ENCODE measurements at regions not wholly inside any gene's neighbourhood (a gene's known extent, or its start where the extent isn't known, plus 50 kb on each side); places are given as distances from the start of the nearest gene placed in this dataset.

DNA sequence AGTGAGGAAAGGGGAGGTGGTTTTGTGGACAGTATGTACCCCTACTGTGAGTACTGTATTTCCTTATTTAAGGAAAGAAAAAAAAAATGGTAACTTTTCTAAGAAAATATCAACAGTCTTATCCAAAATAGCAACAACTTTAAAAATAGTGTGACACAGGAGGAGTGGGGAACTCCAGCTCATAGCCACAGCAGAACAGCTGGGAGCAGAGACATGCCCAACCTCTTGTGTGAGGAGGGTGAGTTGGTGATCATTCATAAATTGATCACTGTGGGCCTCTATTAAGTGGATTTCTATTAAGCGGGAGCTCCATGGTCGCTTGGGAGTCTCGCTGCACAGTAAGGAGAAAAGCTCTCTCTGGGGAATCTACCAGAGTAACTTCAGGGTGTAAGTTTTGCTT is 158.8 kb upstream of the DUSP10 start:
- no peaks in the 10 kb centered on the region for H3K9me3 Mint-ChIP-seq
- no peak overlapping the region for H3K27ac Mint-ChIP-seq
- H3K4me3 Mint-ChIP-seq = no peak overlapping the region
- TF ChIP-seq, protein P1, sequence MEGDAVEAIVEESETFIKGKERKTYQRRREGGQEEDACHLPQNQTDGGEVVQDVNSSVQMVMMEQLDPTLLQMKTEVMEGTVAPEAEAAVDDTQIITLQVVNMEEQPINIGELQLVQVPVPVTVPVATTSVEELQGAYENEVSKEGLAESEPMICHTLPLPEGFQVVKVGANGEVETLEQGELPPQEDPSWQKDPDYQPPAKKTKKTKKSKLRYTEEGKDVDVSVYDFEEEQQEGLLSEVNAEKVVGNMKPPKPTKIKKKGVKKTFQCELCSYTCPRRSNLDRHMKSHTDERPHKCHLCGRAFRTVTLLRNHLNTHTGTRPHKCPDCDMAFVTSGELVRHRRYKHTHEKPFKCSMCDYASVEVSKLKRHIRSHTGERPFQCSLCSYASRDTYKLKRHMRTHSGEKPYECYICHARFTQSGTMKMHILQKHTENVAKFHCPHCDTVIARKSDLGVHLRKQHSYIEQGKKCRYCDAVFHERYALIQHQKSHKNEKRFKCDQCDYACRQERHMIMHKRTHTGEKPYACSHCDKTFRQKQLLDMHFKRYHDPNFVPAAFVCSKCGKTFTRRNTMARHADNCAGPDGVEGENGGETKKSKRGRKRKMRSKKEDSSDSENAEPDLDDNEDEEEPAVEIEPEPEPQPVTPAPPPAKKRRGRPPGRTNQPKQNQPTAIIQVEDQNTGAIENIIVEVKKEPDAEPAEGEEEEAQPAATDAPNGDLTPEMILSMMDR (conservative IDR thresholded peaks at IDR 0.05) = no peak
- no peaks in the 10 kb centered on the region for H3K36me3 Mint-ChIP-seq
- no peak for DNase-seq (ENCODE audit: extremely low spot score, unreplicated experiment)
- H3K27me3 Mint-ChIP-seq = no peaks in the 10 kb centered on the region
- H3K4me1 Mint-ChIP-seq (ENCODE audit: unreplicated experiment) = peaks cover 5% of the 10 kb centered on the region

DNA sequence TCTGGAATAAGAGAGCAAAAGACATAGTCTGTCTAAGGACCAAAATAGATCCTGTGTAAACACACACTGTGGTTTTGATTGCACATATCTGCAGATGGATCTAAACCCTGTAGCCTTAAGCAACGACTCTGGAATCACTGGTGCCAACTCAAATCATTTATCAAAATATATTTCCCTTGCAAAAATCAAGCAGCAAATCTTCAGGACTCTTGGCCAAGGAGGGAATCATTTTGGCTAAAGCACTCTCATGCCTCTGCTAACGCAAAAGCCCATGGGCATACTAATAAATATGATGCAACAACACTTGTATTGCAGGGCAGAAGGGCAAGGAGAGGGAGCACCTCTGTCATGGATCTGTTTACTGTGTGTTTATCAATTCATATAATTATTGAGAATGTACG is 155.4 kb upstream of the DUSP10 start:
- no peak overlapping the region for H3K4me3 Mint-ChIP-seq
- H3K9me3 Mint-ChIP-seq = peaks cover 11% of the 10 kb centered on the region
- no peak for DNase-seq (ENCODE audit: extremely low spot score, unreplicated experiment)
- H3K27me3 Mint-ChIP-seq = no peaks in the 10 kb centered on the region
- TF ChIP-seq, protein P1 (conservative IDR thresholded peaks at IDR 0.05) = no peak
- H3K36me3 Mint-ChIP-seq = no peaks in the 10 kb centered on the region
- no peak overlapping the region for H3K27ac Mint-ChIP-seq
- H3K4me1 Mint-ChIP-seq (ENCODE audit: unreplicated experiment) = peaks cover 5% of the 10 kb centered on the region

DNA sequence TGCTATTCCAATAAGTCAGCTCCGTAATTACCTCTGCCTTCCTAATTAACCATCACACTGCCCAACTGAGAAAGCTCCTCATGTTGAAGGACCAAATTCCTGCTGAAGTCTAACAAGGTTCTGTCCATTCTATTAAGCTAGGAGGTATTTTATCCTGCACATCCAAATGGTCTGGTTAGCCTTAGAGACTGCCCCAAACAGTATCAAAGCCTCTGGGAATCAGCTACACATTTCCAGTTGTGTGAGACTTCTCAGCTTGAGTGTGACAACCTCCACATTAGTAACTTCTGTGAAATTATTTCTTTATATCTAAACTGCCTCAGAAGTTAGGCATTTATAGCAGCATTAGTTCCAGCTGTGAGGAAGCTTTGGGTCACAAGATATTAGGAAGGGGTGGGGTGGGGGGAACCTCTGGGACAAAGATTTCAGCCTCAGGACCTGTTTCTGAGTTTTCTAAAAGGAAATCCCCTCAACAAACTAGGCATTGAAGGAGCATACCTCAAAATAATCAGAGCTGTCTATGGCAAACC is 150.5 kb upstream of the DUSP10 start:
- H3K36me3 Mint-ChIP-seq = no peaks in the 10 kb centered on the region
- H3K4me1 Mint-ChIP-seq (ENCODE audit: unreplicated experiment) = peaks cover 3% of the 10 kb centered on the region
- TF ChIP-seq, protein P1 (conservative IDR thresholded peaks at IDR 0.05) = no peak
- H3K27ac Mint-ChIP-seq = no peak overlapping the region
- peaks cover 11% of the 10 kb centered on the region for H3K9me3 Mint-ChIP-seq
- H3K4me3 Mint-ChIP-seq = no peak overlapping the region
- DNase-seq (ENCODE audit: extremely low spot score, unreplicated experiment) = no peak
- peaks cover 3% of the 10 kb centered on the region for H3K27me3 Mint-ChIP-seq

DNA sequence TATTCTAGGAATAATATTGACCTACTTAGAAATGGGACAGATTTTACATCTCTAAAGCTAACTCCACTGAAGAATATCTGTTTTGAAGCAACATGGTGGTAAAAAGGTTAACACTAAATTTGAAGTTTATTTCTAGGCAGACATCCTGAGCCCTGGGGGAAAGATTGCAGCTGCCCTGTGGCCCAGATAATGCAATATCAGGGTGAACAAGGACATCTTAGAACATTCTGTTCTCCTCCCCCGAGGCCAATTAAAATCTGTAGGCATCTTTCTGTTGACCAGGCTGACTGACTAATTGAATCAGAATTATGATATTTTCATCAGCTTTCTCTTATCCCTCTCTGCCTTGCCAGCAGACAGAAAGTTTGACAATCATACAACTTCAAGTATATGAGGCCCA is 149.8 kb upstream of the DUSP10 start:
- Mint-ChIP-seq H3K27me3 (peaks cover 3% of the 10 kb centered on the region), H3K4me1 (ENCODE audit: unreplicated experiment) (no peaks in the 10 kb centered on the region), H3K27ac (no peak overlapping the region), H3K4me3 (no peak overlapping the region), H3K36me3 (no peaks in the 10 kb centered on the region), H3K9me3 (peaks cover 11% of the 10 kb centered on the region)
- TF ChIP-seq, protein P1 (conservative IDR thresholded peaks at IDR 0.05) = no peak
- no peak for DNase-seq (ENCODE audit: extremely low spot score, unreplicated experiment)

DNA sequence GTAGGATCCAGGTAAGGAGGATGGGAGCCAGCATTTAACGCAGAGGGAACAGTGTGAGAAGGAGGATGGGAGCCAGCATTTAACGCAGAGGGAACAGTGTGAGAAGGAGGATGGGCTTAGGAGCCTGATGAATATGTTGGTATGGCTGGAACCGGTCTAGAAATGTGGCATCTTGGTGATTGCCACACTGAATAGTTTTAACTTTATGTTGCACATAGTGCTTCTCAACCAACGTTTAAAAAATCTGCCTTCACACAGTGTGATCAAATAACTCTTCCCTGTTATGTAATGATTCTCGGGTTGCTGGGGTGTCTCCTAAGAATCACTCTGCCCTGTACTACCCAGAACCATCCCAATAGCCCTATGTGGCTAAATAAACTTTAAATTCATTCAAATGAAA is 146.9 kb upstream of the DUSP10 start:
- H3K4me3 Mint-ChIP-seq = no peak overlapping the region
- no peak for DNase-seq (ENCODE audit: extremely low spot score, unreplicated experiment)
- no peak overlapping the region for H3K27ac Mint-ChIP-seq
- no peaks in the 10 kb centered on the region for H3K9me3 Mint-ChIP-seq
- TF ChIP-seq, protein P1 (conservative IDR thresholded peaks at IDR 0.05) = no peak
- peaks cover 3% of the 10 kb centered on the region for H3K27me3 Mint-ChIP-seq
- no peaks in the 10 kb centered on the region for H3K4me1 Mint-ChIP-seq (ENCODE audit: unreplicated experiment)
- no peaks in the 10 kb centered on the region for H3K36me3 Mint-ChIP-seq

DNA sequence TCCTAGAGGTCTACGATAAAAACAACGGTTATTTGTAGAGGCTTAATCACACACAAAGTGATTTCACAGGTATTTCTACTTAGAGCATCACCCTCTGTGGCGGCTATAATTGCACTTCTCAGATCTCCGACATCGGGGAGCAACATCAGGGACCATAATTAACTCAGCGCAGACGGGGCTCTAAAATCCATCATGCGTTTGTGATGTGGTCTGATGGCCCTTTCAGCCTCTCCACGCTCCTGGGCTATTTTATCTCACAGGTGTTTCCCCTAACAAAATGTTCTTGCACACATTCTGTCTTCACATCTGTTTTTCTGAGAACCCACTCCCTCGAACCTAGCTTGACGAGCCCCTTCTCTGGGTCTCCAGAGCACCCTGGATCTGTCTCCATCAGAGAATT is 146.3 kb upstream of the DUSP10 start:
- no peak overlapping the region for H3K4me3 Mint-ChIP-seq
- no peaks in the 10 kb centered on the region for H3K9me3 Mint-ChIP-seq
- no peaks in the 10 kb centered on the region for H3K36me3 Mint-ChIP-seq
- H3K27me3 Mint-ChIP-seq = peaks cover 3% of the 10 kb centered on the region
- H3K27ac Mint-ChIP-seq = no peak overlapping the region
- TF ChIP-seq, protein P1 (conservative IDR thresholded peaks at IDR 0.05) = no peak
- no peaks in the 10 kb centered on the region for H3K4me1 Mint-ChIP-seq (ENCODE audit: unreplicated experiment)
- no peak for DNase-seq (ENCODE audit: extremely low spot score, unreplicated experiment)
